ENCODE measurements at regions not wholly inside any gene's neighbourhood (a gene's known extent, or its start where the extent isn't known, plus 50 kb on each side); places are given as distances from the start of the nearest gene placed in this dataset.

- no peaks in the 10 kb centered on the region for H3K36me3 ChIP-seq (ENCODE audit: control insufficient read depth in 4 of 4, insufficient read depth in 4 of 4, low read length in 4 of 4)
- no peaks in the 10 kb centered on the region for H3K9me3 ChIP-seq (ENCODE audit: control insufficient read depth in 4 of 4, insufficient read depth in 3 of 4, low read length in 3 of 4)
- H3K9ac ChIP-seq (ENCODE audit: insufficient read depth in 1 of 2, low read length in 2 of 2): no peak overlapping the region
- DNase-seq: no peak
- H3K4me3 ChIP-seq: no peak overlapping the region
- ATAC-seq (ENCODE audit: insufficient read depth, low FRiP score): no peak
- H3K4me1 ChIP-seq (ENCODE audit: control insufficient read depth in 5 of 5, insufficient read depth in 5 of 5, low read length in 5 of 5): no peaks in the 10 kb centered on the region
- no peak overlapping the region for H3K27ac ChIP-seq (ENCODE audit: low read depth in 1 of 2, low read length in 1 of 2)
- no peak for TF ChIP-seq CTCF (IDR thresholded peaks at IDR 0.05; ENCODE audit: control extremely low read depth, extremely low read depth)
- H3K27me3 ChIP-seq (ENCODE audit: control insufficient read depth in 3 of 3, insufficient read depth in 3 of 3, low read length in 2 of 3): no peaks in the 10 kb centered on the region
Observed at GRCh38 chr1:79469139-79469538, 462.6 kb upstream of the ADGRL4 start.

- DNase-seq (no peak), ATAC-seq (ENCODE audit: insufficient read depth, low FRiP score) (no peak)
- Histone ChIP-seq H3K27ac (ENCODE audit: low read depth in 1 of 2, low read length in 1 of 2) (no peak overlapping the region), H3K4me1 (ENCODE audit: control insufficient read depth in 5 of 5, insufficient read depth in 5 of 5, low read length in 5 of 5) (no peaks in the 10 kb centered on the region), H3K36me3 (ENCODE audit: control insufficient read depth in 4 of 4, insufficient read depth in 4 of 4, low read length in 4 of 4) (no peaks in the 10 kb centered on the region), H3K4me3 (no peak overlapping the region), H3K9me3 (ENCODE audit: control insufficient read depth in 4 of 4, insufficient read depth in 3 of 4, low read length in 3 of 4) (no peaks in the 10 kb centered on the region), H3K27me3 (ENCODE audit: control insufficient read depth in 3 of 3, insufficient read depth in 3 of 3, low read length in 2 of 3) (no peaks in the 10 kb centered on the region), H3K9ac (ENCODE audit: insufficient read depth in 1 of 2, low read length in 2 of 2) (no peak overlapping the region)
- no peak for TF ChIP-seq CTCF (IDR thresholded peaks at IDR 0.05; ENCODE audit: control extremely low read depth, extremely low read depth)
- WGBS, 2 donors: 79 to 85% methylated on average over 3 of the region's 3 CpGs
Observed at GRCh38 chr1:79460773-79461436, 454.4 kb upstream of the ADGRL4 start.

GRCh38 chr1:79457562-79458224 lies 451.2 kb upstream of the ADGRL4 start:
- ATAC-seq (ENCODE audit: insufficient read depth, low FRiP score) (no peak), DNase-seq (no peak)
- H3K36me3 ChIP-seq (ENCODE audit: control insufficient read depth in 4 of 4, insufficient read depth in 4 of 4, low read length in 4 of 4): no peaks in the 10 kb centered on the region
- H3K27me3 ChIP-seq (ENCODE audit: control insufficient read depth in 3 of 3, insufficient read depth in 3 of 3, low read length in 2 of 3): no peaks in the 10 kb centered on the region
- 68 to 72% methylated on average over 5 of the region's 5 CpGs for WGBS, 2 donors
- no peak overlapping the region for H3K4me3 ChIP-seq
- TF ChIP-seq CTCF (IDR thresholded peaks at IDR 0.05; ENCODE audit: control extremely low read depth, extremely low read depth): no peak
- no peaks in the 10 kb centered on the region for H3K4me1 ChIP-seq (ENCODE audit: control insufficient read depth in 5 of 5, insufficient read depth in 5 of 5, low read length in 5 of 5)
- H3K27ac ChIP-seq (ENCODE audit: low read depth in 1 of 2, low read length in 1 of 2): no peak overlapping the region
- H3K9ac ChIP-seq (ENCODE audit: insufficient read depth in 1 of 2, low read length in 2 of 2): no peak overlapping the region
- no peaks in the 10 kb centered on the region for H3K9me3 ChIP-seq (ENCODE audit: control insufficient read depth in 4 of 4, insufficient read depth in 3 of 4, low read length in 3 of 4)

Measured in lung (tissue), 11 donors.